ENCODE measurements at regions not wholly inside any gene's neighbourhood (a gene's known extent, or its start where the extent isn't known, plus 50 kb on each side); places are given as distances from the start of the nearest gene placed in this dataset.
"Not testable (repeated sequence)": the region's sequence is repeated elsewhere in the genome, so short reads cannot be mapped to it uniquely, and the experiment has no call there.

- intact Hi-C loops (cut with DNase I), result no loop called here
- no peak for DNase-seq
- no peak for ATAC-seq
These were observed 354.0 kb upstream of the CLINT1 start for GRCh38 chr5:158212917-158213316.

- ATAC-seq, result no peak
- DNase-seq, result no peak
- intact Hi-C loops (cut with DNase I), result no loop called here
These were observed 353.3 kb upstream of the CLINT1 start for GRCh38 chr5:158212237-158212636.

GRCh38 chr5:158209219-158209908 lies 350.4 kb upstream of the CLINT1 start:
- intact Hi-C loops (cut with DNase I), result no loop called here
- no peak for ATAC-seq

GRCh38 chr5:158207733-158208132 lies 348.8 kb upstream of the CLINT1 start:
- DNase-seq (no peak), ATAC-seq (no peak)
- intact Hi-C loops (cut with DNase I), result no loop called here

More at GRCh38 chr5:158209219-158209908, 350.4 kb upstream of the CLINT1 start:
- no peak for DNase-seq

DNA sequence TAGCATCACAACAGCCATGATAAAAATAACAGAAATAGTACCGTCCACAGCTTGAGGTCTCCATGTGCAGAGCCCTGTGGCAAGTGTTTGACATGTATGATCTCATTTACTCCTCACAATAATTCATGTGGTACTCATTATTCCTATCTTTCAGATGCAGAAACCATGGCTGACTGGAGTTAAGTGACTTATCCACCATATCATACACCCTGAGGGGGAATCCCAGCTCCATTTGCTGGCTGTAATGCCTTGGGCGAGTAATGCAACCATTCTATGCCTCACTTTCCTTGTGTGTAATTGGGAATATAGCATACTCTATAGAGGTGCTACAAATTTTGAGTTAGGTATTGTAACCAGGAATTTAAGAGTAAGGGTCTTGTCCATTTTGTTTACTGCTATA lies 347.0 kb upstream of the CLINT1 start:
- DNase-seq (no peak), ATAC-seq (no peak)
- intact Hi-C loops (cut with DNase I), result no loop called here

DNA sequence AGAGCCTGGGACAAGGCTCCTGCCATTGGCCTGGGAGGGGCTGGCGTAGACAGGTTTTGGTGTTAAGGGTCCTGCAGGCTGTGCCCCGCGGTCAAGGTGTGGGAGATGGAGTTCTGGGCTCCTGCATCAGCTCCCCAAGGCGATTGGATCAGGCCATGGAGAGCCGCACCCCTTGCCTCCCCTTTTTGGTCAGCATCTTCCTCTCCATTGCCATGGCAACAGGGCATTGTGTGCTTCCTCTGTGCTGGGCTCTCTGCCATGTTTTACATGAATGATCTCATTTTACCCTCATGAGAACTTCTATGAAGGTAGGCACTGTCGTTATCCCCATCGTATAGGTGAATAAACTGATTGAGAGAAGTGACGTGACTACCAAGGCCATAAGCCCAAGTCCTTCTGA lies 344.3 kb upstream of the CLINT1 start:
- intact Hi-C loops (cut with DNase I), result no loop called here
- DNase-seq, result no peak

DNA sequence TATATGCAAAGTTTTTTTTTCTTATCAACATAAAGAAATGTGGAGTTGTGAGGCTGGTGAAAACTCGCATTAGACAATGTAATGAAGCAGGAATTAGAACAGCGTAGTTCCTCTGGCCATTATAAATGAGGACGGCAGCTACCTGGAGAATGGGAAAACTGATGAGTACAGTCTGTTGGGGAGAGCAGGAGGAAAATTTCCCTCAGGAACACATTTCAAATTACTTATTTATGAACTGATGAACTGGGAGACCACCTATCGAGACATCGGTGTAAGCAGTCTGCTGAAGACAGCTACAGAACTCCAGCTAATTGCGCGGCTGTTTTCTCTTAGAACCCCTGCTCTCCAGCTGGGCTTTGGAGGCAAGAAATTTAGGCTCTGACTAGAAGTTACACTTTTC lies 343.9 kb upstream of the CLINT1 start:
- no peak for DNase-seq
- intact Hi-C loops (cut with DNase I), result no loop called here
- no peak for ATAC-seq

More for the DNA sequence above, 344.3 kb upstream of the CLINT1 start:
- no peak for ATAC-seq

DNA sequence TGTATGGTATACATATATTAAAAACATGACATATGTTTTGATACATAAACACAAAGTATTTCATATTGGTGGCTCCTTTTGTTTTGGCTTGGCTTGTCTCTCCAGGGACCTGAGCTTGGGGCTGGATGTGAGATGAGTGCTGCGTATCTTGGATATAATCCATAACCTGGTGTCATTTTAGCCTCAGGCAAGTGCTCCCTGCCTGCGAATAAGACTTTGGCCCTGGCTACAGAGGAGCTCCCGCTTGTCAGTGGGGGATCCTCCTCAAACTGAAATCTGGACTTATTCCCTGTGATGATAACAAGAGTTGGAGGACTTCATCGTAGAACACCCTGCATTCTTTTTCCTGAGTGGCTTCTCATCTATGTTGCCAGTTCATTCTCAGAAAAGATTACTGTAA lies 341.7 kb upstream of the CLINT1 start:
- DNase-seq (no peak), ATAC-seq (no peak)
- intact Hi-C loops (cut with DNase I), result no loop called here

DNA sequence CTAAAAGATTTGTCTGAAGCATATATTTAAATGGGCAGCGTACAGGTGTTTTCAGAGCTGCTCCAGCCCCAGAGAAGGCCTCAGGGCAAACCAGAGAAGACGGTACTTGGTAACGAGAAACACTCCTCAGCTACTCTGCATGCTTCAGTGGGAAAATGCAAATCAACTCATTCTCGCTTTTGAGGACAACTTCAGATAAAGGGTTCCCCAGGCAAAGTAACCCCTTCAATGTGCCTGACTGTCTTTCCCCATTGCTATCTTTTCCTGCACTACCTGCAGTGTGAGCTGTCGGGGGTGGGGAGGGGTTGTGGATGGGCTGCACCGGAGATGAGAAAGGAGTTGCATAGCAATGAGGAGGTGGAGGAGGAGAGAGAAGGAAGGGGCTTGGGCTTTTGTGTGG lies 339.7 kb upstream of the CLINT1 start:
- intact Hi-C loops (cut with DNase I), result no loop called here
- DNase-seq (no peak), ATAC-seq (no peak)

DNA sequence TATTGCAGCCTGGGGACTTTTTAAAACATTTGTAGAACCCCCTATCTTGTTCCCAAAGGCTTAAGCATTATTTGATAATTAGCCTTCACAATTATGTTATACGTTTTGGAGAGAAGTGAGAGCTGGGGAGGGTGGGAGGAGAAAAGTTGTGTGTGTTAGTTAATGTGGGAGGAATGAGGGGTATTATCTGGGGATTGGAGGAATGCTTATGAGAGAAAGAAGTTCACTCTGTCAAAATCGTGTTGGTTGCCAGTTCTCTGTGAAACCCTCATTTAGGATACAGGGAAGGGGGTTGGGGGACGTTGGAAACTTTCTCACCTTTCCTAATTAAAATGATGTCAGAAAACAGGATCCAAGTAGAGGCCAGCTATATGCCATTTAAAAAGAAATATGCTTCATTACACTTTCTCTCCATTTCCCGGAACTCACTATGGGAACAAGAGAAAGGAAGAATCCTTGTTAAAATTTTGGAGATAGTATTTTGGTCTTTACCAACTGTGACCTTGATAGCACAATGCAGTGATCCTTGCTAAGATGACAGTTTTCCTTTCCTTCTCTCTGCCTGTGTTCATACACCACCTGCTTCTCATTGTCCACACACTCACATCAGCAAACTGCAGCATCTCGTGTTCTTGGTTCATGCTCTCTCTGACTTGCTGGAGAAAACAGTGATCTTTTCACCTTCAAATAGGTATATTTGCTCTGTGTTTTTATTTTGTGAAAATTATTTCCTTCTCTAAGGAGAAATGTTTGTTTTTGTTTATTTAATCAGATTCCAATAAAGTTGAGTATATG lies 336.7 kb upstream of the CLINT1 start:
- ATAC-seq (no peak), DNase-seq (no peak)
- intact Hi-C loops (cut with DNase I), result no loop called here

- intact Hi-C loops (cut with DNase I), result no loop called here
- ATAC-seq (no peak), DNase-seq (no peak)
These were observed 335.6 kb upstream of the CLINT1 start for GRCh38 chr5:158194561-158194976.

GRCh38 chr5:158193395-158193794 lies 334.4 kb upstream of the CLINT1 start:
- ATAC-seq; intact Hi-C loops (cut with DNase I); DNase-seq: not testable (repeated sequence)

DNA sequence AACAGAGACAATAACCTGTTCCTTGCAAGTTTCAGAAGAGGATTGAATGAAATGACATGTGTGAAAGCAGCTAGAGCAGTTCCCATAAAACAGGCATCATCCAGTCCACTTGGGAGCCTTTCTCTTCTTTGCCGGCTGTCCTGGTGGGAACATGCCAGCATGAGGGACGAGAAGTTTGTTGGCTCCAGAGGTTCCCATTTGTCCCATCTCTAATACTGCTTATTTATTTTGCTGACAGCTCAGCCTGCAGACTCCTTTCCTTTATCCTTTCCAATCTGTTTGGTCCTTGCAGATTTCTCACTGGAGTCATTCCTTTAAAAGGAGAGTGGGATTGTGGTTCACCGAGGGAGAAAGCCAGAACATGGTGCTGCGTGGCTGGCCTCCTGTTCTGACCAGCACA lies 321.5 kb upstream of the CLINT1 start:
- intact Hi-C loops (cut with DNase I), result no loop called here
- ATAC-seq (no peak), DNase-seq (no peak)

GRCh38 chr5:158179271-158179670 lies 320.3 kb upstream of the CLINT1 start:
- DNase-seq (no peak), ATAC-seq (no peak)
- intact Hi-C loops (cut with DNase I), result loop anchor here (5.0 to 10.0 kb wide), 4 partner anchors 276 to 953 kb away; no protein-coding TSS in a partner anchor

DNA sequence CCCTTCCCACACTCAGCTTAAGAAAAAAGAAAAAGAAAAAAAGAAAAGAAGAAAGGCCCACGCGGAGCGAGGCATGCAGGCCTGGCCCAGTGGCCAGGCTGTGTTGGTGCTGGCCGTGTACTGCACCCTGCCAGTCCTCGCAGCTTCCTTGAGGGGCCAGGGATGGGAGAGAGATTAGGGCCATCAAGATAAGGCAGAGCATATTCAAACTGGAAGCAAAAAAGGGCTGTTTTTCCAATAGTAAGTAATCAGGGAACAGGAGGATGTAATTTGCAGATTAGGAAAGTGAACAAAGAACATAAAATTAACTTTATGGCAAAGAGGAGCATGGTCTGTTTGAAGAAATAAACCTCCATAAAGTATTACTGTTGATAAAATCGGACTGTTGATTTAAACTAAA lies 319.6 kb upstream of the CLINT1 start:
- ATAC-seq (no peak), DNase-seq (no peak)
- intact Hi-C loops (cut with DNase I), result loop anchor here (5.0 to 10.0 kb wide), 4 partner anchors 276 to 954 kb away; no protein-coding TSS in a partner anchor

DNA sequence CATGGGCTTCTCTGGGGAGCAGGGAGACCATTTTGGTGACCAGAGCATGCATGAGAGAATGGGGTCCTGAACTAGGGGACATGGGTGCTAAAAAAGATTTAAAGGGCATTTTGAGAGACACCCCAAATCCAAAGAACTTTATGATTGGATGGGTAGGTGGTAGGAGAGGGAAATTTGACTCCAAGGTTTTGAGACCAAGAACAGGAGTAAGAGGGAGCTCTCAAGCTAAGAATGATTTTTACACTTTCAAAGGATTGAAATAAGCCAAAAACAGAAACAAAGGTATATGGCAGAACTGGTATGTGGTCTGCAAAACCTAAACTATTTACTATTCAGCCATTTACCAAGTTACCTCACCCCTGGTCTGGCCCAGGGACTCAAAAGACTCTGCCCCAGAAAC lies 318.2 kb upstream of the CLINT1 start:
- ATAC-seq (no peak), DNase-seq (no peak)
- intact Hi-C loops (cut with DNase I), result loop anchor here (5.0 to 10.0 kb wide), 4 partner anchors 278 to 955 kb away; no protein-coding TSS in a partner anchor

DNA sequence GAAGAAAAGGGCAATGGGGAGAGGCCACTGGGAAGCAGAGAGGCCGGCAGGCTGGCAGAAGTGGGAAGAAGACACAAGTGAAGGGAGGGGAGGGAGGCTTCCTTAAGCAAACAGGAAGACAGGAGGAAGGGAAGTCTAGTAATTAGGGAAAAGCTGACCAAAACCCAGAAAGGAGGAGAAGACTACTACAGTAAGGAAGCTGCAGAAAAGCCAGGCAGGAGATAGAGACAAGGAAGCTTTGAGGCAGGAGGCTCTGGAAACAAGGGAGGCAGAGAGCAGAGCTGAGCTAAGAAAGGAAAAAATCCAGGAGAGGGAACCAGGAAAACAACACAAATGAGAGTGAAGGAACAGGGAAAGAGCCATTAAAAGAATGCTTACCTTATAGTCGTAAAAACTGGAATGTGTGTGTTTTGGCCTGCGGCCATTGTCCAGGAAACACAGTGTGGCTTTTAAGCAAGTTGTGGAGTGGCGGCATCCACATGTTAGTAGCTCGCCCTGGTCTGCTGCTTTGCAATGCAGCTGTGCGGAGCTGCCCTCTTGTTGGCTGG lies 317.1 kb upstream of the CLINT1 start:
- DNase-seq (no peak), ATAC-seq (no peak)
- intact Hi-C loops (cut with DNase I), result loop anchor here (2.0 to 10.0 kb wide), 5 partner anchors 279 to 956 kb away; no protein-coding TSS in a partner anchor

GRCh38 chr5:158174918-158175851 lies 316.2 kb upstream of the CLINT1 start:
- intact Hi-C loops (cut with DNase I), result loop anchor here (2.0 to 10.0 kb wide), 5 partner anchors 280 to 957 kb away; no protein-coding TSS in a partner anchor
- DNase-seq, result peak; percentile 73
- ATAC-seq, result peak; percentile 89 to 93

DNA sequence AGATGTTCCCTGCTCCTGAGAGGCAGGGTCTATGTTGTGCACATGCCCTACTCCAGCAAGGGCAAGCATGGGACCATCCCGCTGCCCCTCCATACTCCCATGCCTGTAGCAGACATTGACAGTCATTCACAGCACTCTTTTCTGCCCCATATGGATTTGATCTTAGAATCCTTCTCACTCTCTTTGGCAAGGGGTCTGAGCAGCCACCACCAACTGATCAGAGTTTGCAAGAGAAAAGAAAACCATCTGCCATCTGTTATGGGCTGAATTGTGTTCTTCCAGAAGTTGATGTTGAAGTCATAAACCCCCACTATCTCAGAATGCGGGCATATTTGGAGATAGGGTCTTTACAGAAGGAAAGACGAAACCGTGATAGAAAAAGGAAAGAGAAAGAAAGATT lies 315.1 kb upstream of the CLINT1 start:
- no peak for DNase-seq
- intact Hi-C loops (cut with DNase I), result loop anchor here (2.0 to 10.0 kb wide), 3 partner anchors 281 to 933 kb away; no protein-coding TSS in a partner anchor
- ATAC-seq, result no peak

All from left cardiac atrium (tissue), 4 donors.